ENCODE measurements at regions not wholly inside any gene's neighbourhood (a gene's known extent, or its start where the extent isn't known, plus 50 kb on each side); places are given as distances from the start of the nearest gene placed in this dataset.

GRCh38 chr15:87715252-87715651, 541.3 kb downstream of the NTRK3 start (continued):
- no peak for TF ChIP-seq POLR2A (IDR thresholded peaks at IDR 0.05; ENCODE audit: low read length)
- no peak for TF ChIP-seq RARB (CRISPR knock-in tag; IDR thresholded peaks at IDR 0.05)
- no peak for TF ChIP-seq MAFK (IDR thresholded peaks at IDR 0.05; ENCODE audit: partially characterized antibody)
- TF ChIP-seq USF2 (IDR thresholded peaks at IDR 0.05): no peak

- no peak for FAIRE-seq
- Histone ChIP-seq H3K27ac (no peak overlapping the region), H3K4me3 (no peak overlapping the region), H3K4me2 (no peak overlapping the region), H3K9me3 (no peaks in the 10 kb centered on the region), H3K4me1 (no peaks in the 10 kb centered on the region)
- no peak for DNase-seq (ENCODE audit: low read depth in 1 of 2, low spot score in 1 of 2)
- ChIA-PET CTCF (interaction anchor here (0.7 kb wide), 1 partner anchor 8 kb away, joined by 3 read pairs; no protein-coding TSS in a partner anchor), POLR2A (no interaction called here)
- TF ChIP-seq KDM1A (IDR thresholded peaks at IDR 0.05; ENCODE audit: low read depth) (no peak), EP300 (IDR thresholded peaks at IDR 0.05) (no peak), FOSB (CRISPR knock-in tag; IDR thresholded peaks at IDR 0.05) (no peak), JUNB (IDR thresholded peaks at IDR 0.05) (no peak), MAX (IDR thresholded peaks at IDR 0.05) (no peak), TP53 (CRISPR knock-in tag; IDR thresholded peaks at IDR 0.05) (no peak), CHD2 (IDR thresholded peaks at IDR 0.05; ENCODE audit: low read length, partially characterized antibody) (no peak), ZNF302 (CRISPR knock-in tag; IDR thresholded peaks at IDR 0.05) (no peak), CEBPB (IDR thresholded peaks at IDR 0.05) (no peak), ZFP36 (IDR thresholded peaks at IDR 0.05; ENCODE audit: borderline replicate concordance, partially characterized antibody) (no peak)
- TF ChIP-seq, protein P1, sequence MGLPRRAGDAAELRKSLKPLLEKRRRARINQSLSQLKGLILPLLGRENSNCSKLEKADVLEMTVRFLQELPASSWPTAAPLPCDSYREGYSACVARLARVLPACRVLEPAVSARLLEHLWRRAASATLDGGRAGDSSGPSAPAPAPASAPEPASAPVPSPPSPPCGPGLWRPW (IDR thresholded peaks at IDR 0.05): no peak
- no peak for ATAC-seq
- WGBS (ENCODE audit: missing lambda C conversion rate): 5% methylated on average over 1 of the region's 1 CpG
Observed at GRCh38 chr15:87713475-87713879, 543.1 kb downstream of the NTRK3 start.

- CTCF ChIA-PET: no interaction called here
- TF ChIP-seq ATOH8 (CRISPR knock-in tag; IDR thresholded peaks at IDR 0.05; ENCODE audit: low read depth) (no peak), EP300 (IDR thresholded peaks at IDR 0.05) (no peak), MYC (IDR thresholded peaks at IDR 0.05; ENCODE audit: borderline replicate concordance, low read length) (no peak), JUN (IDR thresholded peaks at IDR 0.05) (no peak), RNF2 (IDR thresholded peaks at IDR 0.05; ENCODE audit: borderline replicate concordance, low read depth) (no peak), ESRRA (IDR thresholded peaks at IDR 0.05; ENCODE audit: borderline replicate concordance, low read length) (no peak), KDM1A (IDR thresholded peaks at IDR 0.05; ENCODE audit: low read depth) (no peak)
- TF ChIP-seq, protein P2, sequence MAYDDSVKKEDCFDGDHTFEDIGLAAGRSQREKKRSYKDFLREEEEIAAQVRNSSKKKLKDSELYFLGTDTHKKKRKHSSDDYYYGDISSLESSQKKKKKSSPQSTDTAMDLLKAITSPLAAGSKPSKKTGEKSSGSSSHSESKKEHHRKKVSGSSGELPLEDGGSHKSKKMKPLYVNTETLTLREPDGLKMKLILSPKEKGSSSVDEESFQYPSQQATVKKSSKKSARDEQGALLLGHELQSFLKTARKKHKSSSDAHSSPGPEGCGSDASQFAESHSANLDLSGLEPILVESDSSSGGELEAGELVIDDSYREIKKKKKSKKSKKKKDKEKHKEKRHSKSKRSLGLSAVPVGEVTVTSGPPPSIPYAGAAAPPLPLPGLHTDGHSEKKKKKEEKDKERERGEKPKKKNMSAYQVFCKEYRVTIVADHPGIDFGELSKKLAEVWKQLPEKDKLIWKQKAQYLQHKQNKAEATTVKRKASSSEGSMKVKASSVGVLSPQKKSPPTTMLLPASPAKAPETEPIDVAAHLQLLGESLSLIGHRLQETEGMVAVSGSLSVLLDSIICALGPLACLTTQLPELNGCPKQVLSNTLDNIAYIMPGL (CRISPR knock-in tag; IDR thresholded peaks at IDR 0.05; ENCODE audit: borderline replicate concordance): no peak
- FAIRE-seq (no peak), DNase-seq (ENCODE audit: low read depth in 1 of 2, low spot score in 1 of 2) (no peak), ATAC-seq (no peak)
- POLR2A ChIA-PET: no interaction called here
- Histone ChIP-seq H3K4me2 (no peak overlapping the region), H3K4me1 (no peaks in the 10 kb centered on the region), H3K9me3 (no peaks in the 10 kb centered on the region), H3K27ac (no peak overlapping the region), H3K4me3 (no peak overlapping the region)
- 22% methylated on average over 2 of the region's 2 CpGs for WGBS (ENCODE audit: missing lambda C conversion rate)
Observed at GRCh38 chr15:87712211-87712610, 544.3 kb downstream of the NTRK3 start.
